Muscle layer of colon (tissue), 2 donors: ENCODE measurements at regions not wholly inside any gene's neighbourhood (a gene's known extent, or its start where the extent isn't known, plus 50 kb on each side); places are given as distances from the start of the nearest gene placed in this dataset.

Source experiments
- H3K27ac ChIP-seq: one replicate; pipeline ENCODE4 v1.7.0; 2013; ENCODE audit warnings: low read depth, mild to moderate bottlenecking, low read length, moderate library complexity
- H3K27me3 ChIP-seq, 2 donors: one replicate each; pipeline ENCODE4 v1.7.0; 2013; ENCODE audit warnings: low read length in 2 of 2, mild to moderate bottlenecking in 2 of 2; ENCODE audit not compliant: insufficient read depth in 2 of 2, control insufficient read depth in 1 of 2
- H3K36me3 ChIP-seq: one replicate; pipeline ENCODE4 v1.7.0; 2013; ENCODE audit warnings: mild to moderate bottlenecking, low read length; ENCODE audit not compliant: insufficient read depth
- H3K4me1 ChIP-seq: one replicate; pipeline ENCODE4 v1.7.0; 2013; ENCODE audit warnings: mild to moderate bottlenecking, low read length; ENCODE audit not compliant: insufficient read depth
- H3K4me3 ChIP-seq, 2 donors: one replicate each; pipeline ENCODE4 v1.7.0; 2013; ENCODE audit warnings: low read length in 2 of 2, low read depth in 1 of 2, mild to moderate bottlenecking in 1 of 2, moderate library complexity in 1 of 2
- H3K9ac ChIP-seq: one replicate; pipeline ENCODE4 v1.7.0; 2013; ENCODE audit warnings: low read length
- H3K9me3 ChIP-seq: one replicate; pipeline ENCODE4 v1.7.0; 2013; ENCODE audit warnings: mild to moderate bottlenecking, low read length
- donor health status: abdominal sarcoma.
- donor health status: Adenocarcinoma of cecum.

GRCh38 chr4:104385713-104386112 lies 109.0 kb downstream of the CXXC4 start:
- Histone ChIP-seq H3K4me1 (no peaks in the 10 kb centered on the region), H3K9me3 (no peaks in the 10 kb centered on the region), H3K9ac (no peak overlapping the region), H3K27ac (no peak overlapping the region), H3K4me3 (no peak overlapping the region), H3K27me3 (no peaks in the 10 kb centered on the region), H3K36me3 (no peaks in the 10 kb centered on the region)

- Histone ChIP-seq H3K4me3 (no peak overlapping the region), H3K27ac (no peak overlapping the region), H3K36me3 (no peaks in the 10 kb centered on the region), H3K9ac (no peak overlapping the region), H3K4me1 (no peaks in the 10 kb centered on the region), H3K9me3 (no peaks in the 10 kb centered on the region), H3K27me3 (no peaks in the 10 kb centered on the region)
These were observed 111.7 kb downstream of the CXXC4 start for GRCh38 chr4:104382961-104383360.

- no peaks in the 10 kb centered on the region for H3K9me3 ChIP-seq
These were observed 113.0 kb downstream of the CXXC4 start for GRCh38 chr4:104381729-104382128.

GRCh38 chr4:104365618-104366017 lies 129.1 kb downstream of the CXXC4 start:
- Histone ChIP-seq H3K36me3 (no peaks in the 10 kb centered on the region), H3K27me3 (no peaks in the 10 kb centered on the region), H3K9me3 (no peaks in the 10 kb centered on the region), H3K4me3 (no peak overlapping the region), H3K27ac (no peak overlapping the region), H3K4me1 (no peaks in the 10 kb centered on the region), H3K9ac (no peak overlapping the region)

More at GRCh38 chr4:104381729-104382128, 113.0 kb downstream of the CXXC4 start:
- no peaks in the 10 kb centered on the region for H3K4me1 ChIP-seq
- H3K27me3 ChIP-seq = no peaks in the 10 kb centered on the region
- H3K27ac ChIP-seq = no peak overlapping the region
- no peak overlapping the region for H3K9ac ChIP-seq
- H3K4me3 ChIP-seq = no peak overlapping the region
- no peaks in the 10 kb centered on the region for H3K36me3 ChIP-seq

- Histone ChIP-seq H3K4me1 (no peaks in the 10 kb centered on the region), H3K9me3 (no peaks in the 10 kb centered on the region), H3K4me3 (no peak overlapping the region), H3K36me3 (no peaks in the 10 kb centered on the region), H3K27me3 (no peaks in the 10 kb centered on the region), H3K9ac (no peak overlapping the region), H3K27ac (no peak overlapping the region)
These were observed 141.2 kb downstream of the CXXC4 start for GRCh38 chr4:104353481-104353880.

- Histone ChIP-seq H3K9me3 (no peaks in the 10 kb centered on the region), H3K4me3 (no peak overlapping the region), H3K27me3 (no peaks in the 10 kb centered on the region), H3K4me1 (no peaks in the 10 kb centered on the region), H3K36me3 (no peaks in the 10 kb centered on the region), H3K27ac (no peak overlapping the region), H3K9ac (no peak overlapping the region)
These were observed 142.5 kb downstream of the CXXC4 start for GRCh38 chr4:104352211-104352610.

- Histone ChIP-seq H3K9ac (no peak overlapping the region), H3K27ac (no peak overlapping the region), H3K9me3 (no peaks in the 10 kb centered on the region), H3K36me3 (no peaks in the 10 kb centered on the region), H3K4me3 (no peak overlapping the region), H3K4me1 (no peaks in the 10 kb centered on the region), H3K27me3 (no peaks in the 10 kb centered on the region)
These were observed 143.0 kb downstream of the CXXC4 start for GRCh38 chr4:104351706-104352105.

GRCh38 chr4:104345598-104346242 lies 149.0 kb downstream of the CXXC4 start:
- Histone ChIP-seq H3K9me3 (no peaks in the 10 kb centered on the region), H3K36me3 (no peaks in the 10 kb centered on the region), H3K4me3 (no peak overlapping the region), H3K9ac (no peak overlapping the region), H3K27me3 (no peaks in the 10 kb centered on the region), H3K27ac (no peak overlapping the region), H3K4me1 (no peaks in the 10 kb centered on the region)

GRCh38 chr4:104344342-104344980 lies 150.2 kb downstream of the CXXC4 start:
- H3K36me3 ChIP-seq = no peaks in the 10 kb centered on the region
- H3K9me3 ChIP-seq = no peaks in the 10 kb centered on the region
- H3K4me1 ChIP-seq = no peaks in the 10 kb centered on the region
- no peaks in the 10 kb centered on the region for H3K27me3 ChIP-seq
- H3K27ac ChIP-seq = no peak overlapping the region
- no peak overlapping the region for H3K4me3 ChIP-seq
- no peak overlapping the region for H3K9ac ChIP-seq

- H3K27ac ChIP-seq = no peak overlapping the region
- H3K4me3 ChIP-seq = no peak overlapping the region
- H3K9me3 ChIP-seq = no peaks in the 10 kb centered on the region
- H3K9ac ChIP-seq = no peak overlapping the region
- no peaks in the 10 kb centered on the region for H3K27me3 ChIP-seq
- H3K4me1 ChIP-seq = no peaks in the 10 kb centered on the region
- H3K36me3 ChIP-seq = no peaks in the 10 kb centered on the region
These were observed 160.3 kb downstream of the CXXC4 start for GRCh38 chr4:104334410-104334809.

GRCh38 chr4:104330125-104330905 lies 164.4 kb downstream of the CXXC4 start:
- no peak overlapping the region for H3K9ac ChIP-seq
- H3K27me3 ChIP-seq = no peaks in the 10 kb centered on the region
- H3K4me1 ChIP-seq = no peaks in the 10 kb centered on the region
- no peaks in the 10 kb centered on the region for H3K9me3 ChIP-seq
- H3K27ac ChIP-seq = no peak overlapping the region
- H3K4me3 ChIP-seq = no peak overlapping the region
- no peaks in the 10 kb centered on the region for H3K36me3 ChIP-seq
